ENCODE measurements at regions not wholly inside any gene's neighbourhood (a gene's known extent, or its start where the extent isn't known, plus 50 kb on each side); places are given as distances from the start of the nearest gene placed in this dataset.

- Mint-ChIP-seq H3K36me3 (no peaks in the 10 kb centered on the region), H3K27ac (no peak overlapping the region), H3K27me3 (no peaks in the 10 kb centered on the region), H3K4me1 (no peaks in the 10 kb centered on the region), H3K4me3 (no peak overlapping the region), H3K9me3 (ENCODE audit: low read depth) (peaks cover 2% of the 10 kb centered on the region)
- DNase-seq (no peak), ATAC-seq (no peak)
- CTCF ChIA-PET: no interaction called here
Observed at GRCh38 chr12:88418856-88419497, 161.3 kb downstream of the KITLG start.

GRCh38 chr12:88419794-88420193, 160.5 kb downstream of the KITLG start:
- no peak for ATAC-seq
- Mint-ChIP-seq H3K9me3 (ENCODE audit: low read depth) (peaks cover 2% of the 10 kb centered on the region), H3K4me3 (no peak overlapping the region), H3K36me3 (no peaks in the 10 kb centered on the region), H3K27ac (no peak overlapping the region), H3K27me3 (no peaks in the 10 kb centered on the region), H3K4me1 (no peaks in the 10 kb centered on the region)
- CTCF ChIA-PET: no interaction called here
- DNase-seq: no peak

GRCh38 chr12:88420457-88420856, 159.8 kb downstream of the KITLG start:
- Mint-ChIP-seq H3K27me3 (no peaks in the 10 kb centered on the region), H3K9me3 (ENCODE audit: low read depth) (peaks cover 2% of the 10 kb centered on the region), H3K4me1 (no peaks in the 10 kb centered on the region), H3K4me3 (no peak overlapping the region), H3K36me3 (no peaks in the 10 kb centered on the region), H3K27ac (no peak overlapping the region)
- CTCF ChIA-PET: no interaction called here
- ATAC-seq (no peak), DNase-seq (no peak)

GRCh38 chr12:88424791-88425730, 155.2 kb downstream of the KITLG start:
- no peak for DNase-seq
- Mint-ChIP-seq H3K4me1 (no peaks in the 10 kb centered on the region), H3K27me3 (no peaks in the 10 kb centered on the region), H3K36me3 (no peaks in the 10 kb centered on the region), H3K4me3 (no peak overlapping the region), H3K9me3 (ENCODE audit: low read depth) (peaks cover 2% of the 10 kb centered on the region), H3K27ac (no peak overlapping the region)
- no peak for ATAC-seq
- CTCF ChIA-PET: no interaction called here

- H3K27ac Mint-ChIP-seq: no peak overlapping the region
- no peak overlapping the region for H3K4me3 Mint-ChIP-seq
- H3K27me3 Mint-ChIP-seq: no peaks in the 10 kb centered on the region
- no peaks in the 10 kb centered on the region for H3K4me1 Mint-ChIP-seq
- no peaks in the 10 kb centered on the region for H3K9me3 Mint-ChIP-seq (ENCODE audit: low read depth)
- ATAC-seq: no peak
- no peaks in the 10 kb centered on the region for H3K36me3 Mint-ChIP-seq
- no peak for DNase-seq
- CTCF ChIA-PET: no interaction called here
Observed at GRCh38 chr12:88428350-88428749, 151.9 kb downstream of the KITLG start.

- no peak overlapping the region for H3K4me3 Mint-ChIP-seq
- ATAC-seq (no peak), DNase-seq (no peak)
- H3K4me1 Mint-ChIP-seq: peaks cover 3% of the 10 kb centered on the region
- no peak overlapping the region for H3K27ac Mint-ChIP-seq
- no peaks in the 10 kb centered on the region for H3K27me3 Mint-ChIP-seq
- no peaks in the 10 kb centered on the region for H3K9me3 Mint-ChIP-seq (ENCODE audit: low read depth)
- H3K36me3 Mint-ChIP-seq: no peaks in the 10 kb centered on the region
- CTCF ChIA-PET: interaction anchor here (0.8 to 0.9 kb wide), 2 partner anchors 20 to 38 kb away, joined by 3 read pairs; no protein-coding TSS in a partner anchor
Observed at GRCh38 chr12:88431246-88431645, 149.0 kb downstream of the KITLG start.

- H3K27ac Mint-ChIP-seq: no peak overlapping the region
- DNase-seq (no peak), ATAC-seq (no peak)
- H3K27me3 Mint-ChIP-seq: no peaks in the 10 kb centered on the region
- CTCF ChIA-PET: no interaction called here
- peaks cover 2% of the 10 kb centered on the region for H3K9me3 Mint-ChIP-seq (ENCODE audit: low read depth)
- no peaks in the 10 kb centered on the region for H3K36me3 Mint-ChIP-seq
- H3K4me3 Mint-ChIP-seq: no peak overlapping the region
- peaks cover 3% of the 10 kb centered on the region for H3K4me1 Mint-ChIP-seq
Observed at GRCh38 chr12:88432531-88433490, 147.5 kb downstream of the KITLG start.

- no peaks in the 10 kb centered on the region for H3K27me3 Mint-ChIP-seq
- no peaks in the 10 kb centered on the region for H3K36me3 Mint-ChIP-seq
- peaks cover 3% of the 10 kb centered on the region for H3K4me1 Mint-ChIP-seq
- DNase-seq (no peak), ATAC-seq (no peak)
- H3K27ac Mint-ChIP-seq: no peak overlapping the region
- CTCF ChIA-PET: no interaction called here
- no peak overlapping the region for H3K4me3 Mint-ChIP-seq
- H3K9me3 Mint-ChIP-seq (ENCODE audit: low read depth): peaks cover 2% of the 10 kb centered on the region
Observed at GRCh38 chr12:88433997-88434703, 146.1 kb downstream of the KITLG start.

GRCh38 chr12:88435334-88436076, 144.8 kb downstream of the KITLG start:
- CTCF ChIA-PET: no interaction called here

GRCh38 chr12:88437226-88437625, 143.0 kb downstream of the KITLG start:
- H3K27ac Mint-ChIP-seq: no peak overlapping the region

More at GRCh38 chr12:88435334-88436076, 144.8 kb downstream of the KITLG start:
- no peaks in the 10 kb centered on the region for H3K27me3 Mint-ChIP-seq
- H3K27ac Mint-ChIP-seq: no peak overlapping the region
- no peak overlapping the region for H3K4me3 Mint-ChIP-seq
- no peaks in the 10 kb centered on the region for H3K36me3 Mint-ChIP-seq
- ATAC-seq (no peak), DNase-seq (no peak)
- peaks cover 3% of the 10 kb centered on the region for H3K4me1 Mint-ChIP-seq
- H3K9me3 Mint-ChIP-seq (ENCODE audit: low read depth): peaks cover 2% of the 10 kb centered on the region

More at GRCh38 chr12:88437226-88437625, 143.0 kb downstream of the KITLG start:
- no peaks in the 10 kb centered on the region for H3K27me3 Mint-ChIP-seq
- H3K36me3 Mint-ChIP-seq: no peaks in the 10 kb centered on the region
- H3K9me3 Mint-ChIP-seq (ENCODE audit: low read depth): peaks cover 2% of the 10 kb centered on the region
- peaks cover 3% of the 10 kb centered on the region for H3K4me1 Mint-ChIP-seq
- CTCF ChIA-PET: no interaction called here
- no peak for ATAC-seq
- DNase-seq: no peak
- H3K4me3 Mint-ChIP-seq: no peak overlapping the region
